WTC11 (cell line): ENCODE measurements at regions not wholly inside any gene's neighbourhood (a gene's known extent, or its start where the extent isn't known, plus 50 kb on each side); places are given as distances from the start of the nearest gene placed in this dataset.
"Not testable (repeated sequence)": the region's sequence is repeated elsewhere in the genome, so short reads cannot be mapped to it uniquely, and the experiment has no call there.

Source experiments
- ATAC-seq: fragments of 200-7000 bp; cut with Tn5 transposase; 2 replicates; pipeline ENCODE4 v1.10.0; 2021; ENCODE audit warnings: mild to moderate bottlenecking, moderate library complexity
- CTCF ChIA-PET: fragments of 300-600 bp; sonication (Branson Sonifier 250); formaldehyde crosslinking; loops from one replicate; lab custom pipeline; 2021; ENCODE audit warnings: antibody characterized with exemption; lab: Charles Lee
- POLR2A ChIA-PET: fragments of 350-600 bp; sonication (Branson Sonifier 250); formaldehyde crosslinking; loops from one replicate; lab custom pipeline; 2021; ENCODE audit warnings: antibody characterized with exemption; lab: Charles Lee
- DNase-seq: peaks from one replicate; pipeline ENCODE4 v3.0.0; 2021; ENCODE audit warnings: low spot score
- H3K27ac Mint-ChIP-seq: 2 replicates; pipeline ENCODE4 v1.8.0; 2021; ENCODE audit warnings: mixed read lengths
- H3K27me3 Mint-ChIP-seq: 2 replicates; pipeline ENCODE4 v1.8.0; 2021; ENCODE audit warnings: low read depth, mild to moderate bottlenecking, moderate library complexity, mixed read lengths
- H3K36me3 Mint-ChIP-seq: 2 replicates; pipeline ENCODE4 v1.8.0; 2021; ENCODE audit warnings: mixed read lengths
- H3K4me1 Mint-ChIP-seq: 2 replicates; pipeline ENCODE4 v1.8.0; 2022; ENCODE audit warnings: mixed read lengths
- H3K4me3 Mint-ChIP-seq: 2 replicates; pipeline ENCODE4 v1.8.0; 2021; ENCODE audit warnings: mild to moderate bottlenecking, moderate library complexity, mixed read lengths
- H3K9me3 Mint-ChIP-seq: 2 replicates; pipeline ENCODE4 v1.8.0; 2021; ENCODE audit warnings: mixed read lengths
- CBFB ChIP-seq: sonication (generic); formaldehyde crosslinking; IDR thresholded peaks from 2 replicates; pipeline ENCODE4 v1.8.1; 2022; ENCODE audit warnings: mild to moderate bottlenecking, low read depth, missing genetic modification reagents
- FOXK1 ChIP-seq: sonication (generic); formaldehyde crosslinking; IDR thresholded peaks from 2 replicates; pipeline ENCODE4 v1.8.0; 2022; ENCODE audit warnings: mild to moderate bottlenecking, moderate library complexity, missing genetic modification reagents
- GRHL2 ChIP-seq: fragments of 250-450 bp; sonication (Bioruptor Pico); IDR thresholded peaks from 2 replicates; pipeline ENCODE4 v1.8.0; 2022; ENCODE audit warnings: mild to moderate bottlenecking, moderate library complexity; ENCODE audit not compliant: insufficient replicate concordance, severe bottlenecking
- MXD4 ChIP-seq: fragments of 250-450 bp; sonication (Bioruptor Pico); IDR thresholded peaks from 2 replicates; pipeline ENCODE4 v1.8.0; 2021; ENCODE audit warnings: mild to moderate bottlenecking, moderate library complexity, borderline replicate concordance
- NR3C1 ChIP-seq: sonication (generic); formaldehyde crosslinking; conservative IDR thresholded peaks from 2 replicates; pipeline ENCODE4 v1.8.1; 2023; ENCODE audit warnings: low read depth, mild to moderate bottlenecking, missing genetic modification reagents
- RELA ChIP-seq: sonication (generic); formaldehyde crosslinking; IDR thresholded peaks from 2 replicates; pipeline ENCODE4 v1.8.1; 2022; ENCODE audit warnings: missing genetic modification reagents, mild to moderate bottlenecking, borderline replicate concordance
- TEAD4 ChIP-seq: sonication (generic); formaldehyde crosslinking; IDR thresholded peaks from 2 replicates; pipeline ENCODE4 v1.8.0; 2022; ENCODE audit warnings: mild to moderate bottlenecking, missing genetic modification reagents
- ZNF121 ChIP-seq: sonication (generic); formaldehyde crosslinking; IDR thresholded peaks from 2 replicates; pipeline ENCODE4 v1.8.0; 2023; ENCODE audit warnings: missing genetic modification reagents
- ZNF425 ChIP-seq: fragments of 250-450 bp; sonication (Bioruptor Pico); conservative IDR thresholded peaks from 2 replicates; pipeline ENCODE4 v1.9.0; 2021; ENCODE audit warnings: mild to moderate bottlenecking
- TF ChIP-seq, protein P1 (sequence below): sonication (generic); formaldehyde crosslinking; IDR thresholded peaks from 2 replicates; pipeline ENCODE4 v1.8.0; 2023; ENCODE audit warnings: mild to moderate bottlenecking, missing genetic modification reagents
- TF ChIP-seq, protein P2 (sequence below): fragments of 250-450 bp; sonication (Bioruptor Pico); IDR thresholded peaks from 2 replicates; pipeline ENCODE4 v1.8.0; 2021; ENCODE audit warnings: mild to moderate bottlenecking

GRCh38 chr10:31668326-31668725, 260.3 kb downstream of the ARHGAP12 start:
- ATAC-seq, result no peak
- TF ChIP-seq GRHL2 (CRISPR knock-in tag) (no peak), NR3C1 (no peak), RELA (CRISPR knock-in tag) (no peak), CBFB (CRISPR knock-in tag) (no peak), FOXK1 (CRISPR knock-in tag) (no peak), ZNF121 (CRISPR knock-in tag) (no peak), TEAD4 (no peak), ZNF425 (CRISPR knock-in tag) (no peak)
- TF ChIP-seq, protein P1, sequence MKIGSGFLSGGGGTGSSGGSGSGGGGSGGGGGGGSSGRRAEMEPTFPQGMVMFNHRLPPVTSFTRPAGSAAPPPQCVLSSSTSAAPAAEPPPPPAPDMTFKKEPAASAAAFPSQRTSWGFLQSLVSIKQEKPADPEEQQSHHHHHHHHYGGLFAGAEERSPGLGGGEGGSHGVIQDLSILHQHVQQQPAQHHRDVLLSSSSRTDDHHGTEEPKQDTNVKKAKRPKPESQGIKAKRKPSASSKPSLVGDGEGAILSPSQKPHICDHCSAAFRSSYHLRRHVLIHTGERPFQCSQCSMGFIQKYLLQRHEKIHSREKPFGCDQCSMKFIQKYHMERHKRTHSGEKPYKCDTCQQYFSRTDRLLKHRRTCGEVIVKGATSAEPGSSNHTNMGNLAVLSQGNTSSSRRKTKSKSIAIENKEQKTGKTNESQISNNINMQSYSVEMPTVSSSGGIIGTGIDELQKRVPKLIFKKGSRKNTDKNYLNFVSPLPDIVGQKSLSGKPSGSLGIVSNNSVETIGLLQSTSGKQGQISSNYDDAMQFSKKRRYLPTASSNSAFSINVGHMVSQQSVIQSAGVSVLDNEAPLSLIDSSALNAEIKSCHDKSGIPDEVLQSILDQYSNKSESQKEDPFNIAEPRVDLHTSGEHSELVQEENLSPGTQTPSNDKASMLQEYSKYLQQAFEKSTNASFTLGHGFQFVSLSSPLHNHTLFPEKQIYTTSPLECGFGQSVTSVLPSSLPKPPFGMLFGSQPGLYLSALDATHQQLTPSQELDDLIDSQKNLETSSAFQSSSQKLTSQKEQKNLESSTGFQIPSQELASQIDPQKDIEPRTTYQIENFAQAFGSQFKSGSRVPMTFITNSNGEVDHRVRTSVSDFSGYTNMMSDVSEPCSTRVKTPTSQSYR (CRISPR knock-in tag), result no peak
- TF ChIP-seq, protein P2, sequence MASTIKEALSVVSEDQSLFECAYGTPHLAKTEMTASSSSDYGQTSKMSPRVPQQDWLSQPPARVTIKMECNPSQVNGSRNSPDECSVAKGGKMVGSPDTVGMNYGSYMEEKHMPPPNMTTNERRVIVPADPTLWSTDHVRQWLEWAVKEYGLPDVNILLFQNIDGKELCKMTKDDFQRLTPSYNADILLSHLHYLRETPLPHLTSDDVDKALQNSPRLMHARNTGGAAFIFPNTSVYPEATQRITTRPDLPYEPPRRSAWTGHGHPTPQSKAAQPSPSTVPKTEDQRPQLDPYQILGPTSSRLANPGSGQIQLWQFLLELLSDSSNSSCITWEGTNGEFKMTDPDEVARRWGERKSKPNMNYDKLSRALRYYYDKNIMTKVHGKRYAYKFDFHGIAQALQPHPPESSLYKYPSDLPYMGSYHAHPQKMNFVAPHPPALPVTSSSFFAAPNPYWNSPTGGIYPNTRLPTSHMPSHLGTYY (CRISPR knock-in tag), result no peak
- Mint-ChIP-seq H3K9me3 (peaks cover 31% of the 10 kb centered on the region), H3K36me3 (peaks cover 21% of the 10 kb centered on the region), H3K27me3 (peaks cover 6% of the 10 kb centered on the region), H3K4me3 (no peak overlapping the region), H3K27ac (no peak overlapping the region), H3K4me1 (peaks cover 44% of the 10 kb centered on the region)
- POLR2A ChIA-PET, result no interaction called here
- DNase-seq, result no peak
- CTCF ChIA-PET, result no interaction called here

DNA sequence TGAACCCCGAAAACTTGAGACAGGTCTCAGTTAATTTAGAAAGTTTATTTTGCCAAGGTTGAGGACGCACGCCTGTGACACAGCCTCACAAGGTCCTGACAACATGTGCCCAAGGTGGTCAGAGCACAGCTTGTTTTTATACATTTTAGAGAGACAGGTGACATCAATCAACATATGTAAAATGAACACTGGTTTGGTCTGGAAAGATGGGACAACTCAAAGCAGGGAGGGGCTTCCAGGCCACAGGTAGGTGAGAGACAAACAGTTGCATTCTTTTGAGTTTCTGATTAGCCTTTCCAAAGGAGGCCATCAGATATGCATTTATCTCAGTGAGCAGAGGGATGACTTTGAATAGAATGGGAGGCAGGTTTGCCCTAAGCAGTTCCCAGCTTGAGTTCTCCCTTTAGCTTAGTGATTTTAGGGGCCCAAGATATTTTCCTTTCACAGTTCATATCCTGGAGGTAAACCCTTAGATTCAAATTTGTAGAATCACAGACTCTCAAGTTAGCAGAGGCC, 262.8 kb downstream of the ARHGAP12 start:
- H3K27ac Mint-ChIP-seq, result peak overlapping the region; percentile 98
- CTCF ChIA-PET, result interaction anchor here (1.2 kb wide), 1 partner anchor 89 kb away, joined by 3 read pairs; no protein-coding TSS in a partner anchor
- POLR2A ChIA-PET, result interaction anchor here (0.6 kb wide), 1 partner anchor 18 kb away, joined by 3 read pairs; no protein-coding TSS in a partner anchor

DNA sequence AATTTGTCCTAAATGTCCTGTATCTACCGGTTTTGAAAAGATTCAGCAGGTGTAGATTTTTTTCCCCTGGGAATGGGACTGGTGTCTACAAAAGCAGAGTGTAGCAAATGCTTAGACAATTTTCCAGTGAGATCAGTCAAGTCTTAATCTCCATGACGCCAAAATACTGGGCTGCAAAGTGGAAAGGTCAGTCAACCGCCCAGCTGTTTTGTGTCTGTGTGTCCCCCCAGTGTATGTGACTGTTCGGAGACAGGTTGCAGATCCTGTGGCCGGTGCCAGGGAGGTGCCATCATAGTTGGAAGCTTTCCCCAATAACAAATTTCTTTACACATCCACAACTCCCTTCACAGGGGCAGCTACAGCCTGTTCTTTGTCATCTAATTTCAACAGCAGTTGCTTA, 263.8 kb downstream of the ARHGAP12 start:
- 0 out of 2 replicates have a peak overlapping the region, but pooled peaks have one; percentile 0 for H3K4me3 Mint-ChIP-seq
- H3K9me3 Mint-ChIP-seq, result peaks cover 8% of the 10 kb centered on the region; the same call in 1 of the 2 replicates
- no peak for ATAC-seq
- ChIA-PET CTCF (no interaction called here), POLR2A (no interaction called here)
- no peaks in the 10 kb centered on the region; the same call in 1 of the 2 replicates for H3K36me3 Mint-ChIP-seq
- H3K4me1 Mint-ChIP-seq, result peaks cover 45% of the 10 kb centered on the region
- no peak for TF ChIP-seq MXD4 (CRISPR knock-in tag)
- H3K27me3 Mint-ChIP-seq, result no peaks in the 10 kb centered on the region
- peak overlapping the region; percentile 98 for H3K27ac Mint-ChIP-seq
- DNase-seq, result no peak

More for the DNA sequence above, 262.8 kb downstream of the ARHGAP12 start:
- H3K27me3 Mint-ChIP-seq, H3K36me3 Mint-ChIP-seq: not testable (repeated sequence)
- peak; percentile 23 for DNase-seq
- Mint-ChIP-seq H3K9me3 (peaks cover 12% of the 10 kb centered on the region), H3K4me3 (peak overlapping the region; percentile 3; the same call in 1 of the 2 replicates), H3K4me1 (peaks cover 45% of the 10 kb centered on the region)
- peak; percentile 70 for ATAC-seq

GRCh38 chr10:31664071-31664470, 264.6 kb downstream of the ARHGAP12 start:
- POLR2A ChIA-PET, CTCF ChIA-PET, H3K36me3 Mint-ChIP-seq, DNase-seq, ATAC-seq, H3K27ac Mint-ChIP-seq, H3K9me3 Mint-ChIP-seq, H3K4me3 Mint-ChIP-seq, H3K27me3 Mint-ChIP-seq: not testable (repeated sequence)
- peaks cover 45% of the 10 kb centered on the region for H3K4me1 Mint-ChIP-seq
